ENCODE measurements at regions not wholly inside any gene's neighbourhood (a gene's known extent, or its start where the extent isn't known, plus 50 kb on each side); places are given as distances from the start of the nearest gene placed in this dataset.

DNA sequence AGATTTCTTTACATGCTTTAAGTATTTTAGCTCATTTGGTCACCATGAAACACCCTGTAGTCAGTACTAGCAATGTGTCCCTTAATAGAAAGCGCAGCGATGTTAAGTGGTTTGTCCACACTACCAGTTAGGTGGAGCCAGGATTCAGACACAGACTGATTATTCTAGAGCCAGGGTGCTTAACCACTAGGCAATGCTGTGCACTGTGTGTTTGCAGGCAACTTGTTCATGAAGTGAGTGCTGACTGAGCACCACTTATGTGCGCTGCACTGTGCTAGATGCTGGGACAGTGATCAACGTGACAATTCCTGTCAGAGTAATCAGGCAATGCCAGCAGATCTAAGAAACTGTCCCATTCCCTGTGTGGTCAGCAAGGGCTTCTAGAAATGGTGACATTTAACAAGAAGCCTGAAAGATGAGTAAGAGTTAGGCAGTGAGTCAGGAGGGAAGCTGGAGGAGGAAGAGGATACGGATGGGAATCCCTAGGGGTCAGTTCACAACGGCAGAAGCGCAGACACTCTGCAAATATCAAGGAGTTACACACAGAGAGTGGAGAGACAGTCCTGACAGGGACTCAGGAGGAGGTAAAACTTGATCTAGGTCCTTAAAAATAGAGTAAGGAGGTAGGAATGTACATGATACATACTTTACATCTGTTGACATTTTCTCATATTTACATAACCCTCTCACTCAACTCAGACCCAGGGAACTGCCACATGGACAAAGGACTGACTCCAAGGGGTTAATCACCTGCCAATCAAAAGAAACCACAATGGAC is 69.7 kb upstream of the EGR2 start:
- no peak for DNase-seq (ENCODE audit: low spot score)

DNA sequence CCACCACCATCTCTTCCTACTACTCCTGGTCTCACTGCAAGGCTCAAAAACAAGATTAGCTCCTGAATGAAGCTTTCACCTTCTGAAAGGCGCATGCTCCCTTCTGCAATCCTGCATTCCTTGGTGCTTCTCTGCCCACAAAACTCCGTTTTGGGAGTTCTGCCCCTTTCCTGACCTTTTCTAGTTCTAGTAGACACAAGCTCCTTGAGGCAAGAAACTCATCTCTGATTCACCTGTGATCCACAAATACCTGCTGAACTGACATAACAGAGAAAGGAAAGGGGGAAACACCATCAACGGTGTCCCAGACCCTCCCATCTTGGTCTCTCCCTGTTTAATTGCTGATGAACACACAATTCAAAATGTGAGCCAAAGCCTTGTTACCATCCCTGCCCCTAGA is 64.0 kb upstream of the EGR2 start:
- no peak for DNase-seq (ENCODE audit: low spot score)

DNA sequence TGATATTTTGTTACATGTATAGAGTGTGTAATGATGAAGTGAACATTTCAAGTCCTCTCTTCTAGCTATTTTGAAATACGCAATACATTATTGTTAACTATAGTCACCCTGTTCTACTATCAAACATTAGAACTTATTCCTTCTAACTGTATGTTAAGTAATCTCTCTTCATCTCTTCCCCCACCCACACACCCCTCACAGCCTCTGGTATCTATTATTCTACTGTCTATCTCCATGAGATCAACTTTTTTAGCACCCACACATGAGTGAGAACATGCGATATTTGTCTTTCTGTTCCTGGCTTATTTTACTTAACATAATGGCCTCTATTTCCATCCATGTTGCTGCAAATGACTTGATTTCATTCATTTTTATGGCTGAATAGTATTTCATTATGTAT is 57.7 kb upstream of the EGR2 start:
- DNase-seq (ENCODE audit: low spot score): no peak

DNA sequence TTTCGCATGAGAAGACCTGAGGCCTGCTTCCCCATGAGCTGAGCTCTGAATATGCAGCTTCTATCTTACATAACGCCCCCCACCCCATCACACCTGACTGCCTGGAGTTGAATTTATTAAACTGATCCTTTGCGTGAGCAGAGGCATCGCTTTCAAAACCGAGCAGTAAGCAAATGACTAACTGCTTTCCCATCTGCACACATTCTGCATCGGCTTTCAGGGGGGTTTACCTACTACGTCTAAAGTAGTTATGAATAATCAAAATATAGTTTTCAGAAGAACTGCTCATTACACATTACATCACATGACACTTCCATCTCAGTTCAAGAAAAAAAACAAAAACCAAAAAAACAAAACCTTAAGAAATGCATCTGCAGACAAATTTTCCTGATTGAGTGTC is 54.7 kb upstream of the EGR2 start:
- no peak for DNase-seq (ENCODE audit: low spot score)

DNA sequence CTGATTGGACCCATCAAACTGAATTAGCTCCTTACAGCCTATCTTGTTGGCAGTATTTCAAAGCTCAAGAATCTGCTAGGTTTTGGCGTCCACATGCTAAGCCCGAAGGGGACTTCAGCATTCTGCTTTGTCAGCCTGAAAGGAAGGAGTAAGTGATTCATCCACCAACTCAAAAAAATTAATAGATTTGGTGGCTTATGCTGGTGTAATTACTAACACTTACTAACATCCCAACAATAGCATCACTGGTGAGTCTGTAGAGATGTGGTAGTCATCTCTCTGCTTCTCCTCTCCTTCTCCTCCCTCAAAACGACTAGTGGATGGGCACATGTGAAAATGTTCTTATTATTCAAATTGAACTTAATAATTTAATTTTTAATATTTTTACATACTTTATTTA is 53.8 kb upstream of the EGR2 start:
- no peak for DNase-seq (ENCODE audit: low spot score)

DNA sequence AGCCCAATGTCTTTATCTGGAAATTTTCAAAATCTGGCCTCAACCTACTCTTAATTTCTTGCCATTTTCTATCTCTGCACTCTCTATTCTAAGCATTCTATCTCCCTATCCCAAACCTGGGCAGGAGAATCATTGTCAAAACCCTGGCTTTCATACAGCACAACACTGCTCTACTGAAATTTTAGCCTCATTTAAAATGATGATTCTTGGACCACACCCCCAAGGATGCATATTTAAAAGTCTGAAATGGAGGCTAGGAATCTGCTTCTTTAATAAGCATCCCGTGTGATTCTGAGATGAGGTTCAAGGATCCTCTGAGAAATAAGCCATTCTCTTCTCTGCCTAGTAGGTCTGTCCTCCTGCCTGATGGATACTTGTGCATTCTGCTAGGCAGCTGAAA is 50.8 kb upstream of the EGR2 start:
- DNase-seq (ENCODE audit: low spot score): no peak

DNA sequence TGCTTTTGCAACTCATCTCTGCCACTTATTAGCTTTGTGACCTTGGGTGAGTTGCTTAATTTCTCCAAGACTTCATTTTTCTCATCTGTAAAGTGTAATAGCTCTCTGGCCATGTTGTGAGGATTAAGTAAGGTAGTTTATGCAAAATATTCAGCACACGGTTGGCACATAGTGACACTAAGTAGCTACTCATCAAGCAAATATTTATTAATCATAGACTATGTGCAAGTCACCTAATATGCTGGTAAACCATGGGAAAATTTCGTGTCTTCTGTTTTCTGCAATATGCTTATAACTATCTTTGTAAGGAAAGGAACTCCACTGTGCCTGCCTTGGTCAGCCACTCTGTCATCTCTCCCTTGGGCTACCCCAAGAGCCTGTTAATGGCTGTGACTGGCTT is 50.3 kb upstream of the EGR2 start:
- DNase-seq (ENCODE audit: low spot score): no peak

All from HT-29 (cell line).